ENCODE measurements at regions not wholly inside any gene's neighbourhood (a gene's known extent, or its start where the extent isn't known, plus 50 kb on each side); places are given as distances from the start of the nearest gene placed in this dataset.

GRCh38 chr6:146901940-146902816 lies 302.0 kb upstream of the STXBP5 start:
- no peak for TF ChIP-seq REST (IDR thresholded peaks at IDR 0.05; ENCODE audit: insufficient replicate concordance, low read depth)
- TF ChIP-seq POLR2AphosphoS5 (IDR thresholded peaks at IDR 0.05; ENCODE audit: low read depth): no peak
- TF ChIP-seq GABPA (IDR thresholded peaks at IDR 0.05; ENCODE audit: low read depth): no peak
- no peak for TF ChIP-seq SPI1 (IDR thresholded peaks at IDR 0.05; ENCODE audit: borderline replicate concordance, low read depth)
- peak; percentile 16 for TF ChIP-seq CTCF (IDR thresholded peaks at IDR 0.05; ENCODE audit: insufficient read depth, low read length)
- DNase-seq (ENCODE audit: low read depth in 1 of 2, low spot score in 1 of 2): no peak
- Histone ChIP-seq H3K27ac (replicated peaks) (no peak overlapping the region; the same call in 1 of the 2 replicates), H3K27me3 (ENCODE audit: insufficient read depth, poor library complexity, severe bottlenecking) (no peaks in the 10 kb centered on the region), H3K4me3 (replicated peaks; ENCODE audit: insufficient read depth, low read length) (no peak overlapping the region)

- H3K4me3 ChIP-seq (replicated peaks; ENCODE audit: insufficient read depth, low read length): no peak overlapping the region
- no peak for TF ChIP-seq CTCF (IDR thresholded peaks at IDR 0.05; ENCODE audit: insufficient read depth, low read length)
- no peak for TF ChIP-seq REST (IDR thresholded peaks at IDR 0.05; ENCODE audit: insufficient replicate concordance, low read depth)
- no peak for TF ChIP-seq GABPA (IDR thresholded peaks at IDR 0.05; ENCODE audit: low read depth)
- TF ChIP-seq POLR2AphosphoS5 (IDR thresholded peaks at IDR 0.05; ENCODE audit: low read depth): no peak
- TF ChIP-seq SPI1 (IDR thresholded peaks at IDR 0.05; ENCODE audit: borderline replicate concordance, low read depth): no peak
- no peaks in the 10 kb centered on the region for H3K27me3 ChIP-seq (ENCODE audit: insufficient read depth, poor library complexity, severe bottlenecking)
- DNase-seq (ENCODE audit: low read depth in 1 of 2, low spot score in 1 of 2): no peak
- peak overlapping the region; percentile 42 for H3K27ac ChIP-seq (replicated peaks)
Observed at GRCh38 chr6:146902846-146903245, 301.4 kb upstream of the STXBP5 start.

GRCh38 chr6:146903451-146903850 lies 300.8 kb upstream of the STXBP5 start:
- Histone ChIP-seq H3K27me3 (ENCODE audit: insufficient read depth, poor library complexity, severe bottlenecking) (no peaks in the 10 kb centered on the region), H3K4me3 (replicated peaks; ENCODE audit: insufficient read depth, low read length) (no peak overlapping the region), H3K27ac (replicated peaks) (peak overlapping the region; percentile 42)
- DNase-seq (ENCODE audit: low read depth in 1 of 2, low spot score in 1 of 2): peak in 1 of 2 experiments; percentile 61
- TF ChIP-seq POLR2AphosphoS5 (IDR thresholded peaks at IDR 0.05; ENCODE audit: low read depth): no peak

GRCh38 chr6:146904596-146904995 lies 299.6 kb upstream of the STXBP5 start:
- H3K27me3 ChIP-seq (ENCODE audit: insufficient read depth, poor library complexity, severe bottlenecking): no peaks in the 10 kb centered on the region
- TF ChIP-seq GABPA (IDR thresholded peaks at IDR 0.05; ENCODE audit: low read depth) (no peak), POLR2AphosphoS5 (IDR thresholded peaks at IDR 0.05; ENCODE audit: low read depth) (no peak), SPI1 (IDR thresholded peaks at IDR 0.05; ENCODE audit: borderline replicate concordance, low read depth) (no peak), CTCF (IDR thresholded peaks at IDR 0.05; ENCODE audit: insufficient read depth, low read length) (no peak), REST (IDR thresholded peaks at IDR 0.05; ENCODE audit: insufficient replicate concordance, low read depth) (no peak)
- no peak for DNase-seq (ENCODE audit: low read depth in 1 of 2, low spot score in 1 of 2)
- H3K27ac ChIP-seq (replicated peaks): no peak overlapping the region
- H3K4me3 ChIP-seq (replicated peaks; ENCODE audit: insufficient read depth, low read length): no peak overlapping the region
